Suprapubic skin (tissue), 4 donors: ENCODE measurements at regions not wholly inside any gene's neighbourhood (a gene's known extent, or its start where the extent isn't known, plus 50 kb on each side); places are given as distances from the start of the nearest gene placed in this dataset.

Experiments
- EP300 ChIP-seq: sonication (generic); formaldehyde crosslinking; IDR thresholded peaks from one replicate; pipeline ENCODE4 v1.6.1; 2017; ENCODE audit warnings: antibody characterized with exemption
- POLR2A ChIP-seq, 2 donors: fragments of 450-650 bp; IDR thresholded peaks; one replicate each; pipeline ENCODE4 v1.6.1; 2017; ENCODE audit warnings: antibody characterized with exemption in 2 of 2, mild to moderate bottlenecking in 2 of 2, moderate library complexity in 2 of 2
- POLR2AphosphoS5 ChIP-seq, 3 donors: sonication (generic); formaldehyde crosslinking; IDR thresholded peaks; one replicate each; pipeline ENCODE4 v1.6.1; 2017; ENCODE audit warnings: antibody characterized with exemption in 3 of 3
- TF ChIP-seq, protein P1 (sequence below), 2 donors: fragments of 200-600 bp in 1 of 2; fragments of 450-650 bp in 1 of 2; sonication (generic) in 1 of 2; IDR thresholded peaks; one replicate each; pipeline ENCODE4 v1.5.1; 2016 to 2019; ENCODE audit warnings: antibody characterized with exemption in 2 of 2, mild to moderate bottlenecking in 1 of 2, moderate library complexity in 1 of 2

DNA sequence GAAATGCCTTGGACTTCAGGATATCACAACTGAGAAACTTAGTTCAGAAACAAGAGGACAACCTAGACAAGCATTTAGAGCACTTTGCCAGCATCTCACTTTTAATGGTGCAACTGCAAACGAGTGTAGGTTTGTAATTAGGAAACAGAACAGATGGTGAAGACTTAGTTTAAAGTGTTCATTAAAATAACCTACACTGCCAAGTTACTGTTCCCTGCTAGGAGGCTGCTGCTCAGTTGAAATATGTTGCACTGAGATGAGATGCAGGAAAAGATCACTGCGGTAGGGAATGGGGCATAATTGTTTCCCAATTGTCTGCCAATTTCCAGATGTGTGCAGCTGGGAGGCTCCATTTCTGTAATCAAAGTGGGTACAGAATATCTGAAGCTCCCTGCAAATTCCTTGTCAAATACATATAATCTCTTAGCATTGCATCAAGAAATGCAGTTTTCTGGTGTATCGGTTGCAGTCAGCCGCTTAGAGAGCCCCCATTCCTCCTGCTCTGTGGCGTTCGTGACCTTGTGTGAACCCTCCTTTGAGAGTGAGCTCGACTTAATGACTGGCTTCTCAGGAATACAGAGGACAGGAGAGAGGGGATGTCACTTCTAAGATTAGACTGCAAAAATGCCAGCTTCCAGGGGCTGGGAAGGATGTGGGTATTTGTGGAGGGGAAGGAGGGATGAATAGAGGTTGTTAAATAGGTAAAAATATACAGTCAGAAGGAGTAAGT is 448.9 kb downstream of the MED10 start:
- TF ChIP-seq, protein P1, sequence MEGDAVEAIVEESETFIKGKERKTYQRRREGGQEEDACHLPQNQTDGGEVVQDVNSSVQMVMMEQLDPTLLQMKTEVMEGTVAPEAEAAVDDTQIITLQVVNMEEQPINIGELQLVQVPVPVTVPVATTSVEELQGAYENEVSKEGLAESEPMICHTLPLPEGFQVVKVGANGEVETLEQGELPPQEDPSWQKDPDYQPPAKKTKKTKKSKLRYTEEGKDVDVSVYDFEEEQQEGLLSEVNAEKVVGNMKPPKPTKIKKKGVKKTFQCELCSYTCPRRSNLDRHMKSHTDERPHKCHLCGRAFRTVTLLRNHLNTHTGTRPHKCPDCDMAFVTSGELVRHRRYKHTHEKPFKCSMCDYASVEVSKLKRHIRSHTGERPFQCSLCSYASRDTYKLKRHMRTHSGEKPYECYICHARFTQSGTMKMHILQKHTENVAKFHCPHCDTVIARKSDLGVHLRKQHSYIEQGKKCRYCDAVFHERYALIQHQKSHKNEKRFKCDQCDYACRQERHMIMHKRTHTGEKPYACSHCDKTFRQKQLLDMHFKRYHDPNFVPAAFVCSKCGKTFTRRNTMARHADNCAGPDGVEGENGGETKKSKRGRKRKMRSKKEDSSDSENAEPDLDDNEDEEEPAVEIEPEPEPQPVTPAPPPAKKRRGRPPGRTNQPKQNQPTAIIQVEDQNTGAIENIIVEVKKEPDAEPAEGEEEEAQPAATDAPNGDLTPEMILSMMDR (IDR thresholded peaks at IDR 0.05), result no peak
- TF ChIP-seq POLR2AphosphoS5 (IDR thresholded peaks at IDR 0.05) (no peak), POLR2A (IDR thresholded peaks at IDR 0.05) (no peak), EP300 (no peak)
